ENCODE measurements at regions not wholly inside any gene's neighbourhood (a gene's known extent, or its start where the extent isn't known, plus 50 kb on each side); places are given as distances from the start of the nearest gene placed in this dataset.
A peak's percentile ranks its signal among the peaks of the same experiment; 100 is the strongest.

DNA sequence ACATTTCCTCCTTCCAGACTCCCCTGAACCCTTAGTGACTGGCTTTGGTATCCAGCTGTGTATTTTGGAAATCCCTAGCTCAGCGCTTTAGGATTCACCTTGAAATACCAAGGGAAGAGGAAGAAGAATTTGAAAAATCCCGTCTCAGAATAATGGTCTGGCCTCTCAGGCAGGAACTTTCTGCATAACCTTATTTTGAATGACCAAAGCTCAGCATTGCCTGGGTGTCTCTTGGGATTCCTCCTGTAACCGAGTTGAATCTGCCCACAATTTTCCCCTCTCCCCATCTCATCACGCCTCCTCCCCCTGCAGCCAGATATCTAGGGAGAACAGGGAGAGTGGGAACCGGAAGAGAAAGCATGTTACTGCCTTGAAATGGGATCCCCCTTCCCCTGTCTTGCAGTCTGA lies 116.2 kb downstream of the SMIM20 start:
- H3K27me3 ChIP-seq (replicated peaks; ENCODE audit: control insufficient read depth, insufficient read depth, low read length) = no peaks in the 10 kb centered on the region
- no peak overlapping the region for H3K4me3 ChIP-seq (ENCODE audit: low read length)
- no peaks in the 10 kb centered on the region for H3K9me3 ChIP-seq (ENCODE audit: control insufficient read depth, low read length)
- H3K4me1 ChIP-seq (ENCODE audit: control insufficient read depth, insufficient read depth, low read length) = peaks cover 47% of the 10 kb centered on the region
- no peak overlapping the region for H3K9ac ChIP-seq (ENCODE audit: low read length)
- no peak for DNase-seq (ENCODE audit: low read depth)
- no peaks in the 10 kb centered on the region for H3K36me3 ChIP-seq (ENCODE audit: control insufficient read depth, insufficient read depth, low read length, severe bottlenecking)

DNA sequence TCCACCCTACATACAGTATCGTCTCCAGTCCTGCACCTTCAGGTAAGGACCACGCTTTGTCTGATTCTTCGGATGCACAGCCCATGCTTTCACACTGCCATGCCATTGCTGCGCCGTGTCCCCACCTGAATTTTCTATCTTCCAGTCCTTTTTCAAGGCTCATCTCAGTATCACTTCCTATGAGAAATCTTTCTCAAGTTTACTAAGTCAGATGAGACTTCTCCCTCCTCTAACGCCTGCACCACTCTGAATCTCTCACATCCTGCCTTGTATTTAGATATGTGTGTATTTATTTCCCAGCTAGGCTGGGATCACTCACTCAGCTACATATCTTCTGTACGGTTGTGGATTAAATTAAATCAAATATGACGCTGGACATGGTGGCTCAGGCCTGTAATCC lies 116.8 kb downstream of the SMIM20 start:
- H3K9me3 ChIP-seq (ENCODE audit: control insufficient read depth, low read length) = no peaks in the 10 kb centered on the region
- no peak for DNase-seq (ENCODE audit: low read depth)
- peaks cover 48% of the 10 kb centered on the region for H3K4me1 ChIP-seq (ENCODE audit: control insufficient read depth, insufficient read depth, low read length)

DNA sequence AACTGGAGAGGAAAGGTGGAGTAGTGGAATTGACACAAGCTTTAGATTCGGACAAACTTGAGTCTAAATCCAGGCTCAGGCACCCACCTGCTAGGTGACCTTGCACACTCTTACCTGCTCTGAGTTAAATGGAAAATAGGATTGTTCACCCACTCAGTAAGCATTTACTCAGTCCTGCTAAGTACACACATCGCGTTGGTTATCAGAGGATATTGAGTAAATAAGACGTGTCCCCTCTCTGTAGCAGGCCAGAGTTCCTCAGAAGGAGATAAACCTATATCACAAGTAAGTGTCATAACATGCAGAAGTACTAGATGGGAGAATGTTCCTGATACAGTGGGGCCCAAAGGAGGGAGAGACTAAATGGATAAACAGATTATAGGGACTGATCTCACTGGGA lies 117.7 kb downstream of the SMIM20 start:
- Histone ChIP-seq H3K36me3 (ENCODE audit: control insufficient read depth, insufficient read depth, low read length, severe bottlenecking) (no peaks in the 10 kb centered on the region), H3K9ac (ENCODE audit: low read length) (peak overlapping the region; percentile 78), H3K4me1 (ENCODE audit: control insufficient read depth, insufficient read depth, low read length) (peaks cover 54% of the 10 kb centered on the region), H3K9me3 (ENCODE audit: control insufficient read depth, low read length) (no peaks in the 10 kb centered on the region), H3K27me3 (replicated peaks; ENCODE audit: control insufficient read depth, insufficient read depth, low read length) (no peaks in the 10 kb centered on the region), H3K4me3 (ENCODE audit: low read length) (no peak overlapping the region)
- no peak for DNase-seq (ENCODE audit: low read depth)

More for the DNA sequence above, 116.8 kb downstream of the SMIM20 start:
- H3K4me3 ChIP-seq (ENCODE audit: low read length) = no peak overlapping the region
- H3K9ac ChIP-seq (ENCODE audit: low read length) = no peak overlapping the region
- no peaks in the 10 kb centered on the region for H3K27me3 ChIP-seq (replicated peaks; ENCODE audit: control insufficient read depth, insufficient read depth, low read length)
- H3K36me3 ChIP-seq (ENCODE audit: control insufficient read depth, insufficient read depth, low read length, severe bottlenecking) = no peaks in the 10 kb centered on the region

DNA sequence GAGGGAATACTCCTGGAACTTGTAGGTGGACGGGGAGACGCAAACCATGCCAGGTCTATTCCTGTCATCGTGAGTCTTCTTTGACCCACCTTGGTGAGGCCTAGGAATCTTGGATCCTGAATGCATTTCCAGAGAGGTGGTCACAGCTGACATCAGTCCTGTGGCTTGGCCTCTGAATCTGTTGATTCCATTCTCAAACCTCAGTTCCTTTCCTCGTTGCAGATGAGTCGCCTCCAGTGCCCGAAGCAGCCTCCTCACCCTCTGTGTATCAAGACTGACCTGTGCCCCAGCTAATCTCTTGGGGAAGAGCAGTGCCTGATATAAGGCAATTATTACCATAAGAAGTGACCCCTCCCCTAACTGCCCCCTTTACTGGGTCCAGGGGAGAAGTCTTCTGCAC lies 118.1 kb downstream of the SMIM20 start:
- no peaks in the 10 kb centered on the region for H3K9me3 ChIP-seq (ENCODE audit: control insufficient read depth, low read length)
- H3K4me1 ChIP-seq (ENCODE audit: control insufficient read depth, insufficient read depth, low read length) = peaks cover 54% of the 10 kb centered on the region
- no peaks in the 10 kb centered on the region for H3K36me3 ChIP-seq (ENCODE audit: control insufficient read depth, insufficient read depth, low read length, severe bottlenecking)
- H3K27me3 ChIP-seq (replicated peaks; ENCODE audit: control insufficient read depth, insufficient read depth, low read length) = no peaks in the 10 kb centered on the region
- H3K4me3 ChIP-seq (ENCODE audit: low read length) = no peak overlapping the region
- H3K9ac ChIP-seq (ENCODE audit: low read length) = peak overlapping the region; percentile 78
- peak; percentile 46 for DNase-seq (ENCODE audit: low read depth)

DNA sequence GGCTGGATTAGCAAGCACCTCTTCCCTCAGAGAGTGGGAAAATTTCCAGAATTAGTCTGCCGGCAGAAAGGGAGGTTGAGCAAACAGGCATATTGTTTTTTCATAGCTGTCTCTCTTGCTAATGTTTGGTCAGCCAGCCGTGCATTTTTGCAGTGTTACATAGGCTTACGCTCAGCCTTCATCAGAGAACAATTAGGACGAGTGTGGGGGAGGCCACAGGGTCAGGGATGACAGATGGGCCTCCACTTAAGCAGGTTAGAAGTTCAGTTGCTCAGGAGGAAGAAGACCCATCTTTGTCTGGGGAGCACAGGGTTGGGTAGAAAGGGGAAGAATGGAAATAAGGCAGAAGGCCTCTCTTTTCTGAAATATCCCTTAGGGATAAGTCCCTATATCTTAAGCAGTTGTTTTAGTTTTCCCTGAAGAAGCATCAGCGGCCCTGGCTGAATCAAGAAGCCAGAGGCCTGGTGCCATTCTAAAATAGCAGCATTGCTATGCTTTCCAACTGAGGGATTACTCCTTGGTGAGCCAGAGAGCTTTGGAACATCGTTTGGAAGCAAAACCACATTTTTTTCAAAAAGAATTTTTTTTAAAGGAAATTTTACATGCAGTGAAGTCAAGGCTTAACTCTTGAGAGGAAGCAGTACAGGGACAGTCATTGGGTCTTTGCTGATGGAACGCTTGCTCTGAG lies 118.8 kb downstream of the SMIM20 start:
- DNase-seq (ENCODE audit: low read depth) = peak; percentile 81
- no peaks in the 10 kb centered on the region for H3K27me3 ChIP-seq (replicated peaks; ENCODE audit: control insufficient read depth, insufficient read depth, low read length)
- H3K9ac ChIP-seq (ENCODE audit: low read length) = peak overlapping the region; percentile 78
- no peaks in the 10 kb centered on the region for H3K36me3 ChIP-seq (ENCODE audit: control insufficient read depth, insufficient read depth, low read length, severe bottlenecking)
- peak overlapping the region; percentile 52 for H3K4me3 ChIP-seq (ENCODE audit: low read length)
- peaks cover 54% of the 10 kb centered on the region for H3K4me1 ChIP-seq (ENCODE audit: control insufficient read depth, insufficient read depth, low read length)
- no peaks in the 10 kb centered on the region for H3K9me3 ChIP-seq (ENCODE audit: control insufficient read depth, low read length)

DNA sequence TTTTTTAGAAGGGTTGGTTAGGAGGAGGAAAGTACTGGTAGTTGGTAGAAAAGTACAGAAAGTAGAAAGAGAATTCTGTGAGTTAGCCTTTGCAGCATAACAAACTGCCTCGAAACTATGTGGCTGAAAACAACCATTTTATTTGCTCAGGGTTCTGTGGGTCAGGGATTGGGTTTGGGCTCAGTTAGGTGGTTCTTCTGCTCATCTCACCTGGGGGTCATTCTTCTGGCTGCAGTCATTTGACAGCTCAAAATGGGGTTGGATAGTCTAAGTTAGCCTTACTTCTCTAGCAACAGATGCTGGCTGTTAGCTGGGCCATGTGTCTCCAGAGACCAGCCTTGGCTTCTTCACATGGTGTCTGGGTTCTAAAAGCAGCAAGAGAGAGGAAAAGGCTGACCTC lies 119.4 kb downstream of the SMIM20 start:
- no peaks in the 10 kb centered on the region for H3K36me3 ChIP-seq (ENCODE audit: control insufficient read depth, insufficient read depth, low read length, severe bottlenecking)
- DNase-seq (ENCODE audit: low read depth) = no peak
- H3K9me3 ChIP-seq (ENCODE audit: control insufficient read depth, low read length) = no peaks in the 10 kb centered on the region
- peak overlapping the region; percentile 78 for H3K9ac ChIP-seq (ENCODE audit: low read length)
- no peaks in the 10 kb centered on the region for H3K27me3 ChIP-seq (replicated peaks; ENCODE audit: control insufficient read depth, insufficient read depth, low read length)
- H3K4me3 ChIP-seq (ENCODE audit: low read length) = peak overlapping the region; percentile 52
- peaks cover 54% of the 10 kb centered on the region for H3K4me1 ChIP-seq (ENCODE audit: control insufficient read depth, insufficient read depth, low read length)

DNA sequence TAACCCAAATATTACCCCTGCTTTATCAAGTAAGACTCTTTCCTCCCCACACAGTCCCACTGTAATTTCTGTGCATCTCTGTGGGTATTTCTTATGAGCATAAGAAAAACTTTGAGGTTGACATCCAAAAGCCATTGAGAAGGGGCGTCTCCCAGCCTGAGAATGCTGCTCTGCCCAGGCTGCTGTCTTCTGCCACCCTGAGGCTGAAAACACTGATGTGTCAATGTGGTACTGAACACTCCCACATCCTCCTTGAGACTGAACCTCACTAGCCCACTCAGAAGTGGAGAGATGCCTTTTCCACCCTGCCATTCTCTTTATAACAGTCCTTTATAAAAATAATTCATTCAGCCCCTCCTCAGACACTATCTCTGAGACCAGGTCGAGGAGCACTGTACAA lies 120.8 kb downstream of the SMIM20 start:
- no peaks in the 10 kb centered on the region for H3K9me3 ChIP-seq (ENCODE audit: control insufficient read depth, low read length)
- H3K4me3 ChIP-seq (ENCODE audit: low read length) = no peak overlapping the region
- H3K9ac ChIP-seq (ENCODE audit: low read length) = no peak overlapping the region
- no peak for DNase-seq (ENCODE audit: low read depth)
- no peaks in the 10 kb centered on the region for H3K27me3 ChIP-seq (replicated peaks; ENCODE audit: control insufficient read depth, insufficient read depth, low read length)
- no peaks in the 10 kb centered on the region for H3K36me3 ChIP-seq (ENCODE audit: control insufficient read depth, insufficient read depth, low read length, severe bottlenecking)
- H3K4me1 ChIP-seq (ENCODE audit: control insufficient read depth, insufficient read depth, low read length) = peaks cover 60% of the 10 kb centered on the region

DNA sequence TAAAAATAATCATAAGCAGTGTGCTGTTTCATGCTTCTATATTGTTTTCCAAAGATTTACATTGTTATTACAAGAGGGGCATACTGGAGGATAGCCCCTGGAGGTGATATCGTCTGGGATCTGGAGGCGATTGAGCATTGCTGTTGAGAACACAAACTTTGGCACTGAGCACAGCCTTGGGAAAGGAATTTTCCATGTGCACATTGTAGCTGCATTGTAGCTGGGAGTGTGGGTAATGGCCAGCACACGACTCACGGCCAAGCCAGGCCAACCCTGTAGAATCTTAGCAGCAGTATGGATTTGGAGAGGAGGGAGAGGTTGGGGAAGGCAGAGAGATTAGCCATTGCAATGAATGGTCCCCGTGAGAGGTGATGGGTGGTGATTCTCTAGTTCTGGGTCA lies 121.9 kb downstream of the SMIM20 start:
- Histone ChIP-seq H3K27me3 (replicated peaks; ENCODE audit: control insufficient read depth, insufficient read depth, low read length) (no peaks in the 10 kb centered on the region), H3K9me3 (ENCODE audit: control insufficient read depth, low read length) (no peaks in the 10 kb centered on the region), H3K4me1 (ENCODE audit: control insufficient read depth, insufficient read depth, low read length) (peaks cover 63% of the 10 kb centered on the region), H3K4me3 (ENCODE audit: low read length) (no peak overlapping the region), H3K36me3 (ENCODE audit: control insufficient read depth, insufficient read depth, low read length, severe bottlenecking) (no peaks in the 10 kb centered on the region), H3K9ac (ENCODE audit: low read length) (no peak overlapping the region)
- DNase-seq (ENCODE audit: low read depth) = no peak

DNA sequence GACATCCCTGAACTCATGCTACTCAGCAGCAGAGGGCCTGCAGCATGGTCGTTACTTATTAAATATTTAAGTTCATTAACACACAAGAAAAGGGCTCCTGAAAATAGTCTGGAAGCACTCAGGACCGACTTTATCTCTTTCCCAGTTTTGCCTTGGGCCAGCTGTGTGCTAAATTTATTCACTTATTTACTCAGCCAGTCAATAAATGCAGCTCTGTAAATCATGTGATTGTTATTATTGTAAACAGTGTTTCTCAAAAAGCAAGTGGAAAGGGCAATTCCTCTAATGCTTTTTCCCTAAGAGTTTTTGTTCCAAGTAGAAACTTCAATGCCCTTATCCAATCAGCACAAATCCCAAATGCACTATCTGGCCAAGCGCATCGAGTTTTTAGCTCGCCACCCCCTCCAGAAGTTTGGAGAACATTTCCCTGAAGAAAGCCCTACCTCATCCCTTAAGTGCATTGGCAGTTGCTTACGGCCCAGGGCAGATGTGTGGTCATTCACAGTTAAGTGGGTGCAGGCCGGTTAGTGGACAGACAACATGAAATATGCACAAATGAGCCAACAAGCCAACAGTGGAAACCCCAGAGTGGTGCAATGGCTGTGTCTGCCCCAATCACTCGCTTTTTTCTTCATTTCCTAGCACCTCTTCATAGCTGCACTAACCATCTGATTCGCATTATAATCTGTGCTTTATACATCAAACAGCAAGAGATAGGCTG lies 125.8 kb downstream of the SMIM20 start:
- H3K4me3 ChIP-seq (ENCODE audit: low read length) = no peak overlapping the region
- H3K27me3 ChIP-seq (replicated peaks; ENCODE audit: control insufficient read depth, insufficient read depth, low read length) = no peaks in the 10 kb centered on the region
- peaks cover 37% of the 10 kb centered on the region for H3K4me1 ChIP-seq (ENCODE audit: control insufficient read depth, insufficient read depth, low read length)
- no peak for DNase-seq (ENCODE audit: low read depth)
- H3K9ac ChIP-seq (ENCODE audit: low read length) = peak overlapping the region; percentile 72
- no peaks in the 10 kb centered on the region for H3K36me3 ChIP-seq (ENCODE audit: control insufficient read depth, insufficient read depth, low read length, severe bottlenecking)
- H3K9me3 ChIP-seq (ENCODE audit: control insufficient read depth, low read length) = no peaks in the 10 kb centered on the region

DNA sequence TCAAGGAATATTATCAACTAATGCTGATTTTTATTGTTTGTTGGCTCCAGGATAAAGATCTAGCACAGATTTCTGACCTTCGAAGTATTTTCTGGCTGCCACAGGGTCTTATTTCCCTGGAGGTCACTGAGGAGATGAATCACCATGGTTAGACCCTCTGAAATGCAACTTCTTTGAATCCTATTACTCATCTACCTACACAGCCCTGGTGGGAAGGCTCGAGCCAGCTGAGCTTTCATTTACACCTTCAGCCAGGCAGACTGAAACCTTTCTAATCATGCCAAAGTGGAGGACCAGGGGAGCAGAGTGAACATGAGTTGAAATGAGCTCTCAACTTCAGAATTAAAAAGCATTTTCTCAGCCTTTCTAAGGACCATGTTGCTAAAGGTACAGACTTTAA lies 130.5 kb downstream of the SMIM20 start:
- no peaks in the 10 kb centered on the region for H3K27me3 ChIP-seq (replicated peaks; ENCODE audit: control insufficient read depth, insufficient read depth, low read length)
- H3K4me3 ChIP-seq (ENCODE audit: low read length) = no peak overlapping the region
- no peaks in the 10 kb centered on the region for H3K9me3 ChIP-seq (ENCODE audit: control insufficient read depth, low read length)
- no peaks in the 10 kb centered on the region for H3K36me3 ChIP-seq (ENCODE audit: control insufficient read depth, insufficient read depth, low read length, severe bottlenecking)
- H3K4me1 ChIP-seq (ENCODE audit: control insufficient read depth, insufficient read depth, low read length) = peaks cover 40% of the 10 kb centered on the region
- DNase-seq (ENCODE audit: low read depth) = no peak
- no peak overlapping the region for H3K9ac ChIP-seq (ENCODE audit: low read length)

DNA sequence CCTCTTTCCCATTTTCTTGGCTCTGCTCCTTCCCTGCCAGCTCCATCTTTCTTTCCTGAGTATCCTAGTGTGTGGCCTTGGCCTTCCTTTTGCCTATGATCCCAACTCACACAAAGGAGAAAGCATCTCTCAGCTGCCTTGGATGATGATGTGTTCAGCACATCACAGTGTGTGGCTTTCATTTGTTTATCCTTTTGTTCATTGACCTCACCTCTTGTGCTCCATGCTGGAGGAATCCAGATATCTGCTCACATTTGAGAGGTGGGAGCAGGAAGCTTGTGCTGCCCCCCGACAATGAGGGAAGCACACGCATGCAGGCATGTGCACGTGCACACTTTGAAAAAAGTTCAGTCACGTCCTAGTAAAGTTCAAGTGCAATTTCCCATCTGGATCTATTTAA lies 131.0 kb downstream of the SMIM20 start:
- Histone ChIP-seq H3K36me3 (ENCODE audit: control insufficient read depth, insufficient read depth, low read length, severe bottlenecking) (no peaks in the 10 kb centered on the region), H3K27me3 (replicated peaks; ENCODE audit: control insufficient read depth, insufficient read depth, low read length) (no peaks in the 10 kb centered on the region), H3K4me3 (ENCODE audit: low read length) (no peak overlapping the region), H3K4me1 (ENCODE audit: control insufficient read depth, insufficient read depth, low read length) (peaks cover 40% of the 10 kb centered on the region), H3K9me3 (ENCODE audit: control insufficient read depth, low read length) (no peaks in the 10 kb centered on the region), H3K9ac (ENCODE audit: low read length) (no peak overlapping the region)
- DNase-seq (ENCODE audit: low read depth) = no peak
